ENCODE measurements at regions not wholly inside any gene's neighbourhood (a gene's known extent, or its start where the extent isn't known, plus 50 kb on each side); places are given as distances from the start of the nearest gene placed in this dataset.

- H3K4me1 ChIP-seq (ENCODE audit: low read depth), result no peaks in the 10 kb centered on the region
- ATAC-seq, result no peak
- no peak for TF ChIP-seq CTCF (IDR thresholded peaks at IDR 0.05)
- DNase-seq, result no peak
- no peak overlapping the region for H3K4me3 ChIP-seq
- H3K36me3 ChIP-seq (ENCODE audit: low read depth), result no peaks in the 10 kb centered on the region
- intact Hi-C loops (cut with DNase I, micrococcal nuclease), result no loop called here
- no peaks in the 10 kb centered on the region for H3K9me3 ChIP-seq
Measured at GRCh38 chr5:125712397-125712796, 710.8 kb upstream of the GRAMD2B start.

GRCh38 chr5:125713109-125713805, 710.0 kb upstream of the GRAMD2B start:
- no peak for DNase-seq
- Histone ChIP-seq H3K9me3 (no peaks in the 10 kb centered on the region), H3K4me1 (ENCODE audit: low read depth) (no peaks in the 10 kb centered on the region), H3K36me3 (ENCODE audit: low read depth) (no peaks in the 10 kb centered on the region), H3K4me3 (no peak overlapping the region)
- TF ChIP-seq CTCF (IDR thresholded peaks at IDR 0.05), result no peak
- intact Hi-C loops (cut with DNase I, micrococcal nuclease), result no loop called here
- ATAC-seq, result no peak

GRCh38 chr5:125715216-125715615, 708.0 kb upstream of the GRAMD2B start:
- DNase-seq (no peak), ATAC-seq (no peak)
- no peaks in the 10 kb centered on the region for H3K36me3 ChIP-seq (ENCODE audit: low read depth)
- no peak overlapping the region for H3K4me3 ChIP-seq
- no peak for TF ChIP-seq CTCF (IDR thresholded peaks at IDR 0.05)
- H3K9me3 ChIP-seq, result no peaks in the 10 kb centered on the region
- intact Hi-C loops (cut with DNase I, micrococcal nuclease), result no loop called here
- peaks cover 13% of the 10 kb centered on the region for H3K4me1 ChIP-seq (ENCODE audit: low read depth)

- ATAC-seq, result peak; percentile 57
- intact Hi-C loops (cut with DNase I, micrococcal nuclease), result no loop called here
Measured at GRCh38 chr5:125717209-125717608, 706.0 kb upstream of the GRAMD2B start.

GRCh38 chr5:125719681-125720347, 703.4 kb upstream of the GRAMD2B start:
- Histone ChIP-seq H3K4me3 (no peak overlapping the region), H3K4me1 (ENCODE audit: low read depth) (peaks cover 13% of the 10 kb centered on the region), H3K9me3 (no peaks in the 10 kb centered on the region), H3K36me3 (ENCODE audit: low read depth) (no peaks in the 10 kb centered on the region)
- DNase-seq (peak in 1 of 3 donors; percentile 16), ATAC-seq (peak; percentile 89)
- no peak for TF ChIP-seq CTCF (IDR thresholded peaks at IDR 0.05)
- intact Hi-C loops (cut with DNase I, micrococcal nuclease), result no loop called here

More at GRCh38 chr5:125717209-125717608, 706.0 kb upstream of the GRAMD2B start:
- no peaks in the 10 kb centered on the region for H3K36me3 ChIP-seq (ENCODE audit: low read depth)
- TF ChIP-seq CTCF (IDR thresholded peaks at IDR 0.05), result no peak
- H3K9me3 ChIP-seq, result no peaks in the 10 kb centered on the region
- no peak for DNase-seq
- peaks cover 13% of the 10 kb centered on the region for H3K4me1 ChIP-seq (ENCODE audit: low read depth)
- no peak overlapping the region for H3K4me3 ChIP-seq

Data from mucosa of descending colon (tissue), 3 donors.